ENCODE measurements at regions not wholly inside any gene's neighbourhood (a gene's known extent, or its start where the extent isn't known, plus 50 kb on each side); places are given as distances from the start of the nearest gene placed in this dataset.

GRCh38 chr7:113825832-113826231, 93.0 kb downstream of the PPP1R3A start:
- Histone ChIP-seq H3K9me2 (replicated peaks; ENCODE audit: insufficient read depth, low read length) (no peaks in the 10 kb centered on the region), H2AFZ (ENCODE audit: low read length) (no peak overlapping the region), H3K9ac (ENCODE audit: low read length) (no peak overlapping the region), H3K4me2 (ENCODE audit: low read depth, low read length) (no peak overlapping the region), H3K27me3 (replicated peaks; ENCODE audit: insufficient read depth, low read length) (no peaks in the 10 kb centered on the region), H3K27ac (ENCODE audit: low read length) (no peak overlapping the region), H3K4me1 (ENCODE audit: low read length) (no peaks in the 10 kb centered on the region), H3K9me3 (replicated peaks; ENCODE audit: insufficient read depth, low read length) (no peaks in the 10 kb centered on the region), H3K79me2 (ENCODE audit: low read length) (no peaks in the 10 kb centered on the region), H3K36me3 (replicated peaks; ENCODE audit: insufficient read depth, low read length) (no peaks in the 10 kb centered on the region), H3F3A (ENCODE audit: insufficient read depth, low read length) (no peaks in the 10 kb centered on the region), H3K4me3 (ENCODE audit: low read length) (no peak overlapping the region), H4K20me1 (ENCODE audit: insufficient read depth, low read length) (no peaks in the 10 kb centered on the region)
- no peak for TF ChIP-seq EZH2 (optimal IDR thresholded peaks at IDR 0.05; ENCODE audit: low read depth, low read length)
- TF ChIP-seq, protein P1, sequence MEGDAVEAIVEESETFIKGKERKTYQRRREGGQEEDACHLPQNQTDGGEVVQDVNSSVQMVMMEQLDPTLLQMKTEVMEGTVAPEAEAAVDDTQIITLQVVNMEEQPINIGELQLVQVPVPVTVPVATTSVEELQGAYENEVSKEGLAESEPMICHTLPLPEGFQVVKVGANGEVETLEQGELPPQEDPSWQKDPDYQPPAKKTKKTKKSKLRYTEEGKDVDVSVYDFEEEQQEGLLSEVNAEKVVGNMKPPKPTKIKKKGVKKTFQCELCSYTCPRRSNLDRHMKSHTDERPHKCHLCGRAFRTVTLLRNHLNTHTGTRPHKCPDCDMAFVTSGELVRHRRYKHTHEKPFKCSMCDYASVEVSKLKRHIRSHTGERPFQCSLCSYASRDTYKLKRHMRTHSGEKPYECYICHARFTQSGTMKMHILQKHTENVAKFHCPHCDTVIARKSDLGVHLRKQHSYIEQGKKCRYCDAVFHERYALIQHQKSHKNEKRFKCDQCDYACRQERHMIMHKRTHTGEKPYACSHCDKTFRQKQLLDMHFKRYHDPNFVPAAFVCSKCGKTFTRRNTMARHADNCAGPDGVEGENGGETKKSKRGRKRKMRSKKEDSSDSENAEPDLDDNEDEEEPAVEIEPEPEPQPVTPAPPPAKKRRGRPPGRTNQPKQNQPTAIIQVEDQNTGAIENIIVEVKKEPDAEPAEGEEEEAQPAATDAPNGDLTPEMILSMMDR (IDR thresholded peaks at IDR 0.05; ENCODE audit: low read length), result no peak
- TF ChIP-seq EZH2phosphoT487 (IDR thresholded peaks at IDR 0.05; ENCODE audit: low read length), result no peak
- no peak for DNase-seq

DNA sequence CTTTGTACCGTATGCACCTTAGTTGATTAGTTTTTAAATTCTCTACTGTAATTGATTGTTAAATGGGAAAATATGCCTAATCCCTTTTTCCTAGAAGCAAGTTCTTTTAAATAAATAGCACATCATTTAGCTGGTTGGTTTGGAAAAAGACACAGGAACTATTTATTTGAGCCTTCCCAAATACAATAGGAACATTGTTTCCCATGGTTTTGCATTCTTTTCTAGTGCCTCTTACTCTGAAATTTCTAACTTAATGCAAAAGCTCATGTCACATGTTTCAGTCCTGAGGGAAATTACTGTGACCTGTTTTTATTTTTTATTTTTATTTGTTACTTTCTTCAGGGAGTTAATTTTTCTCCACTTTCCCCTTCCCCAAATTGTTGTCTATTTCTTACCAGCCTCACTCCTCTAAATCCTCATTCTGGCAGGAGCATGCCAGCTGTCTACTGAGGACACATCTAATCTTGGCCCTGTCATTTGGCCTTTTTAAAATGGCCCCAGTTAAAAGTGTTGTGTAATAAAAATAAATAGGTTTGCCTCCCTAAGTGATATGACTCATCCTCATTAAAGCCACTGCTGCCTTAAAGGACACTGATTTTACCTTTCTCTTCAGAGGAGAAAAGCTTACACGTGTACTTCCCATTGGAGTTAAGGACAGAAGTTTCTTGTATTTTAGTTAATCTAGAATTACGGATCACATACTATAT, 94.5 kb downstream of the PPP1R3A start:
- H4K20me1 ChIP-seq (ENCODE audit: insufficient read depth, low read length), result no peaks in the 10 kb centered on the region
- H3K4me3 ChIP-seq (ENCODE audit: low read length), result no peak overlapping the region
- H2AFZ ChIP-seq (ENCODE audit: low read length), result no peak overlapping the region
- H3K27me3 ChIP-seq (replicated peaks; ENCODE audit: insufficient read depth, low read length), result no peaks in the 10 kb centered on the region
- H3K79me2 ChIP-seq (ENCODE audit: low read length), result no peaks in the 10 kb centered on the region
- H3K36me3 ChIP-seq (replicated peaks; ENCODE audit: insufficient read depth, low read length), result no peaks in the 10 kb centered on the region
- TF ChIP-seq EZH2phosphoT487 (IDR thresholded peaks at IDR 0.05; ENCODE audit: low read length) (no peak), EZH2 (optimal IDR thresholded peaks at IDR 0.05; ENCODE audit: low read depth, low read length) (no peak)
- TF ChIP-seq, protein P1 (IDR thresholded peaks at IDR 0.05; ENCODE audit: low read length), result no peak
- no peak overlapping the region for H3K9ac ChIP-seq (ENCODE audit: low read length)
- H3K4me2 ChIP-seq (ENCODE audit: low read depth, low read length), result no peak overlapping the region
- DNase-seq, result no peak
- H3K4me1 ChIP-seq (ENCODE audit: low read length), result no peaks in the 10 kb centered on the region
- H3K9me2 ChIP-seq (replicated peaks; ENCODE audit: insufficient read depth, low read length), result no peaks in the 10 kb centered on the region
- no peaks in the 10 kb centered on the region for H3F3A ChIP-seq (ENCODE audit: insufficient read depth, low read length)
- H3K27ac ChIP-seq (ENCODE audit: low read length), result no peak overlapping the region
- no peaks in the 10 kb centered on the region for H3K9me3 ChIP-seq (replicated peaks; ENCODE audit: insufficient read depth, low read length)

DNA sequence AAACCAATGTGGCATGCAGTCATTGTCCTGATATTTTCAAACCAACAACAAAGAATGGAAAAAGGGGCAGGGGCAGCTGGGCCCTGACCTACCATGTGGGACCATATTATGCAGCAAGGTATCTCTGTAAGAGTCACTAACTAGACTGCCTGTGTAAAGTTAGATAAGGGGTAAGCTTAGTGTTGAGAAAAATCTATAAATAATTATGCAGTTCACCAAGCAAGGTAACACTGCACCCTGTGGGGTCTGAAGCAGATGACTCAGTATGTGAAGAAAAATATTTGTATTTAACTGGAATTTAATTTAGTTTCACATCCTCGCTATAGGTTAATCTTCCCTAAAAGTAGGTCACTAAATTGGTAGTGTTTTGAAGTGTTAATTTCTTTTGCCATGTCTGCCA, 99.3 kb downstream of the PPP1R3A start:
- Histone ChIP-seq H3K4me1 (ENCODE audit: low read length) (no peaks in the 10 kb centered on the region), H3K9me3 (replicated peaks; ENCODE audit: insufficient read depth, low read length) (no peaks in the 10 kb centered on the region), H3K4me2 (ENCODE audit: low read depth, low read length) (no peak overlapping the region), H3F3A (ENCODE audit: insufficient read depth, low read length) (no peaks in the 10 kb centered on the region), H3K4me3 (ENCODE audit: low read length) (no peak overlapping the region), H3K36me3 (replicated peaks; ENCODE audit: insufficient read depth, low read length) (no peaks in the 10 kb centered on the region), H4K20me1 (ENCODE audit: insufficient read depth, low read length) (no peaks in the 10 kb centered on the region), H3K27ac (ENCODE audit: low read length) (no peak overlapping the region), H3K27me3 (replicated peaks; ENCODE audit: insufficient read depth, low read length) (no peaks in the 10 kb centered on the region), H3K9me2 (replicated peaks; ENCODE audit: insufficient read depth, low read length) (no peaks in the 10 kb centered on the region), H3K79me2 (ENCODE audit: low read length) (no peaks in the 10 kb centered on the region), H2AFZ (ENCODE audit: low read length) (no peak overlapping the region), H3K9ac (ENCODE audit: low read length) (no peak overlapping the region)
- TF ChIP-seq, protein P1 (IDR thresholded peaks at IDR 0.05; ENCODE audit: low read length), result no peak
- no peak for TF ChIP-seq EZH2 (optimal IDR thresholded peaks at IDR 0.05; ENCODE audit: low read depth, low read length)
- no peak for TF ChIP-seq EZH2phosphoT487 (IDR thresholded peaks at IDR 0.05; ENCODE audit: low read length)
- DNase-seq, result no peak
